Activated CD8-positive, alpha-beta memory T cell treated with anti-CD3 and anti-CD28 coated beads for 36 hours (primary cell): ENCODE measurements at regions not wholly inside any gene's neighbourhood (a gene's known extent, or its start where the extent isn't known, plus 50 kb on each side); places are given as distances from the start of the nearest gene placed in this dataset.
"Not testable (repeated sequence)": the region's sequence is repeated elsewhere in the genome, so short reads cannot be mapped to it uniquely, and the experiment has no call there.

Experiments
- CTCF ChIA-PET: fragments of 350-600 bp; sonication (Branson Sonifier 250); formaldehyde crosslinking; loops from one replicate; lab custom pipeline; 2021; ENCODE audit warnings: antibody characterized with exemption; lab: Charles Lee
- POLR2A ChIA-PET: fragments of 350-600 bp; sonication (Branson Sonifier 250); formaldehyde crosslinking; loops from one replicate; lab custom pipeline; 2021; ENCODE audit warnings: antibody characterized with exemption; lab: Charles Lee

- POLR2A ChIA-PET: no interaction called here
Measured at GRCh38 chr14:44392984-44393383, 114.1 kb downstream of the FSCB start.

GRCh38 chr14:44388306-44388705 is 118.8 kb downstream of the FSCB start:
- ChIA-PET POLR2A (no interaction called here), CTCF (no interaction called here)

More at GRCh38 chr14:44392984-44393383, 114.1 kb downstream of the FSCB start:
- CTCF ChIA-PET: no interaction called here

- CTCF ChIA-PET: no interaction called here
- POLR2A ChIA-PET: no interaction called here
Measured at GRCh38 chr14:44385906-44386305, 121.2 kb downstream of the FSCB start.

GRCh38 chr14:44385296-44385695 is 121.8 kb downstream of the FSCB start:
- CTCF ChIA-PET, POLR2A ChIA-PET: not testable (repeated sequence)

GRCh38 chr14:44384601-44385293 is 122.3 kb downstream of the FSCB start:
- POLR2A ChIA-PET, CTCF ChIA-PET: not testable (repeated sequence)

- ChIA-PET POLR2A (no interaction called here), CTCF (no interaction called here)
Measured at GRCh38 chr14:44384093-44384492, 123.0 kb downstream of the FSCB start.

- CTCF ChIA-PET: no interaction called here
- POLR2A ChIA-PET: no interaction called here
Measured at GRCh38 chr14:44383636-44384035, 123.4 kb downstream of the FSCB start.

GRCh38 chr14:44379292-44379977 is 127.6 kb downstream of the FSCB start:
- CTCF ChIA-PET: no interaction called here
- POLR2A ChIA-PET: no interaction called here

GRCh38 chr14:44374906-44375305 is 132.2 kb downstream of the FSCB start:
- CTCF ChIA-PET: no interaction called here

GRCh38 chr14:44372807-44373489 is 134.1 kb downstream of the FSCB start:
- POLR2A ChIA-PET: no interaction called here

More at GRCh38 chr14:44374906-44375305, 132.2 kb downstream of the FSCB start:
- POLR2A ChIA-PET: no interaction called here

GRCh38 chr14:44372231-44372630 is 134.9 kb downstream of the FSCB start:
- ChIA-PET POLR2A (no interaction called here), CTCF (no interaction called here)

More at GRCh38 chr14:44372807-44373489, 134.1 kb downstream of the FSCB start:
- CTCF ChIA-PET: no interaction called here

- ChIA-PET CTCF (no interaction called here), POLR2A (no interaction called here)
Measured at GRCh38 chr14:44370727-44371126, 136.4 kb downstream of the FSCB start.

GRCh38 chr14:44369401-44370123 is 137.5 kb downstream of the FSCB start:
- ChIA-PET POLR2A (no interaction called here), CTCF (no interaction called here)

GRCh38 chr14:44361083-44361482 is 146.0 kb downstream of the FSCB start:
- ChIA-PET CTCF (no interaction called here), POLR2A (no interaction called here)

GRCh38 chr14:44353805-44354204 is 153.3 kb downstream of the FSCB start:
- ChIA-PET POLR2A (no interaction called here), CTCF (no interaction called here)

GRCh38 chr14:44352201-44352600 is 154.9 kb downstream of the FSCB start:
- POLR2A ChIA-PET: no interaction called here
- CTCF ChIA-PET: no interaction called here

GRCh38 chr14:44347316-44347715 is 159.8 kb downstream of the FSCB start:
- ChIA-PET CTCF (no interaction called here), POLR2A (no interaction called here)

GRCh38 chr14:44341116-44341515 is 166.0 kb downstream of the FSCB start:
- ChIA-PET CTCF (no interaction called here), POLR2A (no interaction called here)

GRCh38 chr14:44339862-44340261 is 167.2 kb downstream of the FSCB start:
- POLR2A ChIA-PET: no interaction called here
- CTCF ChIA-PET: no interaction called here

- POLR2A ChIA-PET: no interaction called here
- CTCF ChIA-PET: no interaction called here
Measured at GRCh38 chr14:44339231-44339630, 167.9 kb downstream of the FSCB start.
